SK-N-SH (cell line): ENCODE measurements at regions not wholly inside any gene's neighbourhood (a gene's known extent, or its start where the extent isn't known, plus 50 kb on each side); places are given as distances from the start of the nearest gene placed in this dataset.

Experiments used
- CTCF ChIA-PET: fragments of 300-600, 350-600 bp; formaldehyde crosslinking; extraction: SDS; loops from one replicate; lab custom pipeline; 2021; lab: Yijun Ruan, JAX
- POLR2A ChIA-PET: fragments of 350-600 bp; sonication (Branson Sonifier 250); formaldehyde crosslinking; extraction: SDS; loops from one replicate; lab custom pipeline; 2020; ENCODE audit warnings: antibody characterized with exemption, inconsistent platforms; lab: Yijun Ruan, JAX
- DNase-seq: peaks from one replicate; pipeline ENCODE4 v3.0.0; 2012
- H2AFZ ChIP-seq: fragments of 200-600 bp; sonication (generic); 2 replicates; pipeline ENCODE4 v1.8.1; 2016; ENCODE audit warnings: antibody characterized with exemption, mild to moderate bottlenecking, low read depth
- H3F3A ChIP-seq: fragments of 200-600 bp; sonication (generic); replicated peaks from 2 replicates; pipeline ENCODE3; 2016; ENCODE audit warnings: antibody characterized with exemption, mild to moderate bottlenecking; ENCODE audit not compliant: insufficient read depth
- H3K27ac ChIP-seq, 2 experiments: fragments of 200-500 bp in 1 of 2; fragments of 200-600 bp in 1 of 2; sonication (Bioruptor generic) in 1 of 2; sonication (generic), shearing (Covaris generic) in 1 of 2; 2 replicates each; pipeline versions ENCODE4 v1.5.1 to v1.6.1; 2014 to 2016; ENCODE audit warnings: low read depth in 2 of 2, inconsistent platforms in 1 of 2, low read length in 1 of 2, mild to moderate bottlenecking in 1 of 2, mixed read lengths in 1 of 2
- H3K27me3 ChIP-seq: fragments of 200-600 bp; sonication (generic), shearing (Covaris generic); 2 replicates; pipeline ENCODE4 v1.6.1; 2016; ENCODE audit warnings: mixed run types; ENCODE audit not compliant: insufficient read depth
- H3K36me3 ChIP-seq, 2 experiments: fragments of 200-500 bp in 1 of 2; fragments of 200-600 bp in 1 of 2; sonication (Bioruptor generic) in 1 of 2; sonication (generic) in 1 of 2; replicated peaks in 1 of 2; 2 replicates each; pipeline versions ENCODE3 to v1.5.1; 2014 to 2016; ENCODE audit warnings: low read length in 1 of 2, mild to moderate bottlenecking in 1 of 2; ENCODE audit not compliant: insufficient read depth in 2 of 2, control insufficient read depth in 1 of 2
- H3K4me1 ChIP-seq, 2 experiments: fragments of 200-500 bp in 1 of 2; fragments of 200-600 bp in 1 of 2; sonication (Bioruptor generic) in 1 of 2; sonication (generic), shearing (Covaris generic) in 1 of 2; 2 replicates each; pipeline versions ENCODE4 v1.5.1 to v1.6.1; 2014 to 2016; ENCODE audit warnings: low read depth in 1 of 2, low read length in 1 of 2, mixed run types in 1 of 2; ENCODE audit not compliant: insufficient read depth in 2 of 2, control insufficient read depth in 1 of 2
- H3K4me2 ChIP-seq: fragments of 200-600 bp; sonication (generic), shearing (Covaris generic); 2 replicates; pipeline ENCODE4 v1.6.1; 2017; ENCODE audit warnings: mixed run types
- H3K4me3 ChIP-seq, 2 experiments: fragments of 200-500 bp in 1 of 2; fragments of 200-600 bp in 1 of 2; sonication (Bioruptor generic) in 1 of 2; sonication (generic), shearing (Covaris generic) in 1 of 2; 2 replicates each; pipeline versions ENCODE4 v1.5.1 to v1.8.1; 2014 to 2016; ENCODE audit warnings: low read depth in 2 of 2, inconsistent platforms in 1 of 2, low read length in 1 of 2, mild to moderate bottlenecking in 1 of 2, mixed read lengths in 1 of 2, moderate library complexity in 1 of 2
- H3K79me2 ChIP-seq: fragments of 200-600 bp; sonication (generic); 2 replicates; pipeline ENCODE4 v1.8.1; 2017; ENCODE audit warnings: mild to moderate bottlenecking; ENCODE audit not compliant: insufficient read depth
- H3K9ac ChIP-seq: fragments of 200-600 bp; sonication (generic); 2 replicates; pipeline ENCODE4 v1.6.1; 2017; ENCODE audit warnings: mixed run types
- H3K9me2 ChIP-seq: fragments of 200-600 bp; sonication (generic); 2 replicates; pipeline ENCODE4 v1.6.1; 2017; ENCODE audit warnings: mixed run types
- H3K9me3 ChIP-seq: fragments of 200-600 bp; sonication (generic); 2 replicates; pipeline ENCODE4 v1.6.1; 2017; ENCODE audit warnings: mixed run types, mild to moderate bottlenecking, moderate library complexity
- H4K20me1 ChIP-seq: fragments of 200-600 bp; sonication (generic); 2 replicates; pipeline ENCODE4 v1.6.1; 2017; ENCODE audit warnings: mild to moderate bottlenecking, mixed run types; ENCODE audit not compliant: insufficient read depth
- IRF3 ChIP-seq: fragments of 150-350 bp; IDR thresholded peaks from 2 replicates; pipeline ENCODE4 v1.6.1; 2016; ENCODE audit warnings: mild to moderate bottlenecking, low read depth, low read length
- RCOR1 ChIP-seq: fragments of 150-350 bp; IDR thresholded peaks from 2 replicates; pipeline ENCODE4 v1.6.1; 2017; ENCODE audit warnings: antibody characterized with exemption, low read length
- RXRA ChIP-seq: IDR thresholded peaks from 2 replicates; pipeline ENCODE4 v1.4.0; 2012; ENCODE audit warnings: low read depth, mild to moderate bottlenecking, borderline replicate concordance
- SIN3A ChIP-seq: IDR thresholded peaks from 2 replicates; pipeline ENCODE4 v1.6.1; 2012; ENCODE audit warnings: low read depth, mild to moderate bottlenecking, low read length, moderate library complexity, borderline replicate concordance
- SMC3 ChIP-seq: IDR thresholded peaks from 2 replicates; pipeline ENCODE4 v1.6.1; 2012; ENCODE audit warnings: low read depth, low read length, improper control_type of control experiment
- TAF1 ChIP-seq: IDR thresholded peaks from 2 replicates; pipeline ENCODE4 v1.6.1; 2012; ENCODE audit warnings: low read depth, mild to moderate bottlenecking, low read length, moderate library complexity, borderline replicate concordance
- TEAD4 ChIP-seq: IDR thresholded peaks from 2 replicates; pipeline ENCODE4 v1.4.0; 2012; ENCODE audit warnings: mild to moderate bottlenecking, borderline replicate concordance; ENCODE audit not compliant: insufficient read depth
- USF1 ChIP-seq: IDR thresholded peaks from 2 replicates; pipeline ENCODE4 v1.4.0; 2012; ENCODE audit warnings: low read depth, borderline replicate concordance
- WGBS: methylation state at CpG from one replicate; pipeline ENCODE4 v1.1.6; 2017; ENCODE audit warnings: low lambda C conversion rate; 5-methylcytosine and 5-hydroxymethylcytosine counted together

- H3K9ac ChIP-seq = no peak overlapping the region
- H3K79me2 ChIP-seq = no peaks in the 10 kb centered on the region
- DNase-seq = no peak
- no peak overlapping the region for H3K27ac ChIP-seq
- no peaks in the 10 kb centered on the region for H3K36me3 ChIP-seq
- POLR2A ChIA-PET = no interaction called here
- 45% methylated on average over 2 of the region's 2 CpGs for WGBS
- no peak overlapping the region for H3K4me2 ChIP-seq
- H3K4me3 ChIP-seq = no peak overlapping the region
- H4K20me1 ChIP-seq = no peaks in the 10 kb centered on the region
- no peaks in the 10 kb centered on the region for H3K4me1 ChIP-seq
- CTCF ChIA-PET = interaction anchor here (1.2 kb wide), 1 partner anchor 99 kb away, joined by 3 read pairs; no protein-coding TSS in a partner anchor
- no peaks in the 10 kb centered on the region for H3K9me2 ChIP-seq
- no peak overlapping the region for H2AFZ ChIP-seq
- no peaks in the 10 kb centered on the region for H3K27me3 ChIP-seq
- H3K9me3 ChIP-seq = no peaks in the 10 kb centered on the region
- TF ChIP-seq USF1 (no peak), RCOR1 (no peak), TEAD4 (no peak), SMC3 (no peak), RXRA (no peak)
- H3F3A ChIP-seq = no peaks in the 10 kb centered on the region
Observed at GRCh38 chr16:80367037-80367658, 173.6 kb upstream of the DYNLRB2 start.

GRCh38 chr16:80366023-80366422 lies 174.8 kb upstream of the DYNLRB2 start:
- no peaks in the 10 kb centered on the region for H3K4me1 ChIP-seq
- no peaks in the 10 kb centered on the region for H3F3A ChIP-seq
- no peak for TF ChIP-seq RXRA
- no peak for TF ChIP-seq IRF3
- no peak for TF ChIP-seq USF1
- TF ChIP-seq TAF1 = no peak
- no peak for TF ChIP-seq TEAD4
- no peak for TF ChIP-seq SIN3A
- H3K9ac ChIP-seq = no peak overlapping the region
- WGBS = 40% methylated on average over 10 of the region's 10 CpGs
- POLR2A ChIA-PET = no interaction called here
- no peak overlapping the region for H3K4me3 ChIP-seq
- H3K9me2 ChIP-seq = no peaks in the 10 kb centered on the region
- H3K27ac ChIP-seq = no peak overlapping the region
- H3K27me3 ChIP-seq = no peaks in the 10 kb centered on the region
- CTCF ChIA-PET = interaction anchor here (1.2 kb wide), 1 partner anchor 100 kb away, joined by 3 read pairs; no protein-coding TSS in a partner anchor
- DNase-seq = no peak
- no peaks in the 10 kb centered on the region for H4K20me1 ChIP-seq
- no peak overlapping the region for H3K4me2 ChIP-seq
- no peak overlapping the region for H2AFZ ChIP-seq
- no peaks in the 10 kb centered on the region for H3K36me3 ChIP-seq
- no peaks in the 10 kb centered on the region for H3K79me2 ChIP-seq
- no peaks in the 10 kb centered on the region for H3K9me3 ChIP-seq
